ENCODE measurements at regions not wholly inside any gene's neighbourhood (a gene's known extent, or its start where the extent isn't known, plus 50 kb on each side); places are given as distances from the start of the nearest gene placed in this dataset.

GRCh38 chr1:66437136-66437401 lies 96.9 kb upstream of the SGIP1 start:
- Histone ChIP-seq H2AFZ (ENCODE audit: low read length) (no peak overlapping the region), H3K4me3 (ENCODE audit: low read length in 2 of 2) (no peak overlapping the region), H3K14ac (ENCODE audit: low read length) (no peak overlapping the region), H2BK12ac (ENCODE audit: low read length) (no peak overlapping the region), H3K79me1 (ENCODE audit: low read depth, low read length) (no peaks in the 10 kb centered on the region), H3K18ac (ENCODE audit: low read length) (no peak overlapping the region), H4K8ac (ENCODE audit: low read depth, low read length) (no peak overlapping the region), H2BK15ac (ENCODE audit: low read length) (no peak overlapping the region), H2BK120ac (ENCODE audit: low read depth, low read length) (no peak overlapping the region), H2AK5ac (ENCODE audit: low read depth, low read length) (no peak overlapping the region), H3K27ac (replicated peaks; ENCODE audit: low read length) (no peak overlapping the region), H3K4me1 (ENCODE audit: control insufficient read depth in 2 of 2, insufficient read depth in 1 of 2, low read depth in 1 of 2, low read length in 2 of 2) (no peaks in the 10 kb centered on the region), H3K9ac (ENCODE audit: low read depth, low read length, poor library complexity) (no peak overlapping the region), H3K4me2 (ENCODE audit: insufficient read depth, low read length, poor library complexity, severe bottlenecking) (no peak overlapping the region), H3K36me3 (replicated peaks in 1 of 2; ENCODE audit: control insufficient read depth in 2 of 2, insufficient read depth in 2 of 2, low read length in 2 of 2) (no peaks in the 10 kb centered on the region), H3K27me3 (ENCODE audit: control insufficient read depth in 3 of 3, insufficient read depth in 3 of 3, low read depth in 1 of 3, low read length in 3 of 3) (no peaks in the 10 kb centered on the region), H2BK5ac (ENCODE audit: low read length) (no peak overlapping the region), H4K91ac (ENCODE audit: low read depth, low read length, poor library complexity) (no peak overlapping the region), H3K23ac (ENCODE audit: low read depth, low read length, poor library complexity) (no peak overlapping the region), H3K9me3 (replicated peaks in 1 of 2; ENCODE audit: control insufficient read depth in 2 of 2, insufficient read depth in 1 of 2, low read depth in 1 of 2, low read length in 2 of 2) (peaks cover 0 to 2% of the 10 kb centered on the region in 2 donors), H3K4ac (ENCODE audit: low read length) (no peak overlapping the region)
- no peak for DNase-seq (ENCODE audit: low spot score)
- no CpG with 5 or more reads among the region's 2 CpGs for WGBS, 2 donors (ENCODE audit: extremely low coverage in 2 of 2, insufficient read length in 2 of 2, insufficient replicate concordance in 1 of 2)

- no peak overlapping the region for H3K27ac ChIP-seq (replicated peaks; ENCODE audit: low read length)
- no peak overlapping the region for H2BK12ac ChIP-seq (ENCODE audit: low read length)
- H4K91ac ChIP-seq (ENCODE audit: low read depth, low read length, poor library complexity) = no peak overlapping the region
- H3K4me2 ChIP-seq (ENCODE audit: insufficient read depth, low read length, poor library complexity, severe bottlenecking) = no peak overlapping the region
- H3K9me3 ChIP-seq (replicated peaks in 1 of 2; ENCODE audit: control insufficient read depth in 2 of 2, insufficient read depth in 1 of 2, low read depth in 1 of 2, low read length in 2 of 2) = peaks cover 0 to 2% of the 10 kb centered on the region in 2 donors
- no peak overlapping the region for H3K4ac ChIP-seq (ENCODE audit: low read length)
- H2AFZ ChIP-seq (ENCODE audit: low read length) = no peak overlapping the region
- no peak overlapping the region for H2BK15ac ChIP-seq (ENCODE audit: low read length)
- H3K4me3 ChIP-seq (ENCODE audit: low read length in 2 of 2) = no peak overlapping the region
- no CpG with 5 or more reads among the region's 1 CpG for WGBS, 2 donors (ENCODE audit: extremely low coverage in 2 of 2, insufficient read length in 2 of 2, insufficient replicate concordance in 1 of 2)
- H2BK5ac ChIP-seq (ENCODE audit: low read length) = no peak overlapping the region
- no peaks in the 10 kb centered on the region for H3K4me1 ChIP-seq (ENCODE audit: control insufficient read depth in 2 of 2, insufficient read depth in 1 of 2, low read depth in 1 of 2, low read length in 2 of 2)
- no peak overlapping the region for H2BK120ac ChIP-seq (ENCODE audit: low read depth, low read length)
- H3K18ac ChIP-seq (ENCODE audit: low read length) = no peak overlapping the region
- H3K27me3 ChIP-seq (ENCODE audit: control insufficient read depth in 3 of 3, insufficient read depth in 3 of 3, low read depth in 1 of 3, low read length in 3 of 3) = no peaks in the 10 kb centered on the region
- H3K23ac ChIP-seq (ENCODE audit: low read depth, low read length, poor library complexity) = no peak overlapping the region
- DNase-seq (ENCODE audit: low spot score) = no peak
- no peak overlapping the region for H3K14ac ChIP-seq (ENCODE audit: low read length)
- no peak overlapping the region for H2AK5ac ChIP-seq (ENCODE audit: low read depth, low read length)
- no peak overlapping the region for H4K8ac ChIP-seq (ENCODE audit: low read depth, low read length)
- no peaks in the 10 kb centered on the region for H3K79me1 ChIP-seq (ENCODE audit: low read depth, low read length)
- H3K36me3 ChIP-seq (replicated peaks in 1 of 2; ENCODE audit: control insufficient read depth in 2 of 2, insufficient read depth in 2 of 2, low read length in 2 of 2) = no peaks in the 10 kb centered on the region
- H3K9ac ChIP-seq (ENCODE audit: low read depth, low read length, poor library complexity) = no peak overlapping the region
Measured at GRCh38 chr1:66438062-66438461, 95.9 kb upstream of the SGIP1 start.

GRCh38 chr1:66438501-66438900 lies 95.5 kb upstream of the SGIP1 start:
- H3K27me3 ChIP-seq (ENCODE audit: control insufficient read depth in 3 of 3, insufficient read depth in 3 of 3, low read depth in 1 of 3, low read length in 3 of 3) = no peaks in the 10 kb centered on the region
- no peak overlapping the region for H4K8ac ChIP-seq (ENCODE audit: low read depth, low read length)
- no peaks in the 10 kb centered on the region for H3K79me1 ChIP-seq (ENCODE audit: low read depth, low read length)
- DNase-seq (ENCODE audit: low spot score) = no peak
- no peak overlapping the region for H3K4me2 ChIP-seq (ENCODE audit: insufficient read depth, low read length, poor library complexity, severe bottlenecking)
- H2AFZ ChIP-seq (ENCODE audit: low read length) = no peak overlapping the region
- no peak overlapping the region for H2AK5ac ChIP-seq (ENCODE audit: low read depth, low read length)
- H3K14ac ChIP-seq (ENCODE audit: low read length) = no peak overlapping the region
- no peak overlapping the region for H3K4me3 ChIP-seq (ENCODE audit: low read length in 2 of 2)
- H3K27ac ChIP-seq (replicated peaks; ENCODE audit: low read length) = no peak overlapping the region
- H4K91ac ChIP-seq (ENCODE audit: low read depth, low read length, poor library complexity) = no peak overlapping the region
- H2BK5ac ChIP-seq (ENCODE audit: low read length) = no peak overlapping the region
- no peaks in the 10 kb centered on the region for H3K36me3 ChIP-seq (replicated peaks in 1 of 2; ENCODE audit: control insufficient read depth in 2 of 2, insufficient read depth in 2 of 2, low read length in 2 of 2)
- no CpG with 5 or more reads among the region's 7 CpGs for WGBS, 2 donors (ENCODE audit: extremely low coverage in 2 of 2, insufficient read length in 2 of 2, insufficient replicate concordance in 1 of 2)
- H2BK15ac ChIP-seq (ENCODE audit: low read length) = no peak overlapping the region
- no peak overlapping the region for H3K23ac ChIP-seq (ENCODE audit: low read depth, low read length, poor library complexity)
- no peak overlapping the region for H2BK120ac ChIP-seq (ENCODE audit: low read depth, low read length)
- no peak overlapping the region for H2BK12ac ChIP-seq (ENCODE audit: low read length)
- no peak overlapping the region for H3K9ac ChIP-seq (ENCODE audit: low read depth, low read length, poor library complexity)
- H3K4me1 ChIP-seq (ENCODE audit: control insufficient read depth in 2 of 2, insufficient read depth in 1 of 2, low read depth in 1 of 2, low read length in 2 of 2) = no peaks in the 10 kb centered on the region
- no peak overlapping the region for H3K4ac ChIP-seq (ENCODE audit: low read length)
- peaks cover 0 to 2% of the 10 kb centered on the region in 2 donors for H3K9me3 ChIP-seq (replicated peaks in 1 of 2; ENCODE audit: control insufficient read depth in 2 of 2, insufficient read depth in 1 of 2, low read depth in 1 of 2, low read length in 2 of 2)
- H3K18ac ChIP-seq (ENCODE audit: low read length) = no peak overlapping the region

GRCh38 chr1:66439031-66439740 lies 94.8 kb upstream of the SGIP1 start:
- no peak overlapping the region for H3K18ac ChIP-seq (ENCODE audit: low read length)
- H3K27ac ChIP-seq (replicated peaks; ENCODE audit: low read length) = no peak overlapping the region
- DNase-seq (ENCODE audit: low spot score) = no peak
- H3K36me3 ChIP-seq (replicated peaks in 1 of 2; ENCODE audit: control insufficient read depth in 2 of 2, insufficient read depth in 2 of 2, low read length in 2 of 2) = no peaks in the 10 kb centered on the region
- no peak overlapping the region for H2AK5ac ChIP-seq (ENCODE audit: low read depth, low read length)
- no peaks in the 10 kb centered on the region for H3K4me1 ChIP-seq (ENCODE audit: control insufficient read depth in 2 of 2, insufficient read depth in 1 of 2, low read depth in 1 of 2, low read length in 2 of 2)
- peaks cover 0 to 2% of the 10 kb centered on the region in 2 donors for H3K9me3 ChIP-seq (replicated peaks in 1 of 2; ENCODE audit: control insufficient read depth in 2 of 2, insufficient read depth in 1 of 2, low read depth in 1 of 2, low read length in 2 of 2)
- H4K91ac ChIP-seq (ENCODE audit: low read depth, low read length, poor library complexity) = no peak overlapping the region
- no peak overlapping the region for H3K23ac ChIP-seq (ENCODE audit: low read depth, low read length, poor library complexity)
- no peak overlapping the region for H2BK5ac ChIP-seq (ENCODE audit: low read length)
- H4K8ac ChIP-seq (ENCODE audit: low read depth, low read length) = no peak overlapping the region
- WGBS, 2 donors (ENCODE audit: extremely low coverage in 2 of 2, insufficient read length in 2 of 2, insufficient replicate concordance in 1 of 2) = no CpG with 5 or more reads among the region's 4 CpGs
- H3K4ac ChIP-seq (ENCODE audit: low read length) = no peak overlapping the region
- no peak overlapping the region for H3K14ac ChIP-seq (ENCODE audit: low read length)
- no peak overlapping the region for H2BK120ac ChIP-seq (ENCODE audit: low read depth, low read length)
- H2BK12ac ChIP-seq (ENCODE audit: low read length) = no peak overlapping the region
- H3K4me2 ChIP-seq (ENCODE audit: insufficient read depth, low read length, poor library complexity, severe bottlenecking) = no peak overlapping the region
- no peak overlapping the region for H2AFZ ChIP-seq (ENCODE audit: low read length)
- no peak overlapping the region for H3K4me3 ChIP-seq (ENCODE audit: low read length in 2 of 2)
- no peaks in the 10 kb centered on the region for H3K27me3 ChIP-seq (ENCODE audit: control insufficient read depth in 3 of 3, insufficient read depth in 3 of 3, low read depth in 1 of 3, low read length in 3 of 3)
- no peaks in the 10 kb centered on the region for H3K79me1 ChIP-seq (ENCODE audit: low read depth, low read length)
- no peak overlapping the region for H2BK15ac ChIP-seq (ENCODE audit: low read length)
- H3K9ac ChIP-seq (ENCODE audit: low read depth, low read length, poor library complexity) = no peak overlapping the region

All from neuronal stem cell (in vitro differentiated cells).